Liver (tissue), 8 donors: ENCODE measurements at regions not wholly inside any gene's neighbourhood (a gene's known extent, or its start where the extent isn't known, plus 50 kb on each side); places are given as distances from the start of the nearest gene placed in this dataset.

Source experiments
- DNase-seq: peaks from one replicate; pipeline ENCODE4 v3.0.0-alpha.2; 2017; ENCODE audit warnings: low spot score
- H3K27ac ChIP-seq, 2 donors: one replicate each; pipeline ENCODE4 v1.7.0; 2013; ENCODE audit warnings: inconsistent platforms in 2 of 2, low read length in 2 of 2, control low read depth in 1 of 2, low read depth in 1 of 2, mild to moderate bottlenecking in 1 of 2
- H3K27me3 ChIP-seq, 4 donors: one replicate each; pipeline versions ENCODE4 v1.6.1 to v1.7.0; 2013; ENCODE audit warnings: low read length in 3 of 4, inconsistent platforms in 1 of 4, mild to moderate bottlenecking in 1 of 4, moderate library complexity in 1 of 4; ENCODE audit not compliant: control insufficient read depth in 4 of 4, insufficient read depth in 4 of 4
- H3K36me3 ChIP-seq, 4 donors: one replicate each; pipeline versions ENCODE4 v1.6.1 to v1.7.0; 2013; ENCODE audit warnings: low read length in 3 of 4, mild to moderate bottlenecking in 3 of 4, low read depth in 1 of 4, moderate library complexity in 1 of 4; ENCODE audit not compliant: control insufficient read depth in 4 of 4, insufficient read depth in 3 of 4
- H3K4me1 ChIP-seq, 4 donors: one replicate each; pipeline versions ENCODE4 v1.6.1 to v1.7.0; 2013; ENCODE audit warnings: low read length in 3 of 4, mild to moderate bottlenecking in 3 of 4, moderate library complexity in 1 of 4; ENCODE audit not compliant: control insufficient read depth in 4 of 4, insufficient read depth in 4 of 4
- H3K4me3 ChIP-seq, 3 donors: one replicate each; pipeline versions ENCODE4 v1.6.1 to v1.7.0; 2013; ENCODE audit warnings: low read length in 3 of 3, control low read depth in 1 of 3, low read depth in 1 of 3, mild to moderate bottlenecking in 1 of 3
- H3K9ac ChIP-seq, 2 donors: one replicate each; pipeline ENCODE4 v1.7.0; 2013; ENCODE audit warnings: low read length in 2 of 2, mild to moderate bottlenecking in 2 of 2, moderate library complexity in 2 of 2, control low read depth in 1 of 2, low read depth in 1 of 2
- H3K9me3 ChIP-seq, 4 donors: one replicate each; pipeline versions ENCODE4 v1.6.1 to v1.7.0; 2013; ENCODE audit warnings: low read length in 3 of 4; ENCODE audit not compliant: control insufficient read depth in 4 of 4
- ATF3 ChIP-seq: IDR thresholded peaks from 2 replicates; pipeline ENCODE4 v1.6.1; 2016; ENCODE audit warnings: antibody characterized with exemption
- CTCF ChIP-seq: fragments of 150-350 bp; IDR thresholded peaks from 2 replicates; pipeline ENCODE4 v1.5.1; 2017; ENCODE audit warnings: improper control_type of control experiment, low read depth, low read length; ENCODE audit not compliant: missing input control
- EGR1 ChIP-seq, 2 donors: IDR thresholded peaks; 2 replicates each; pipeline ENCODE4 v1.6.1; 2016 to 2018; ENCODE audit warnings: antibody characterized with exemption in 2 of 2, low read depth in 2 of 2
- FOXA1 ChIP-seq: IDR thresholded peaks from 2 replicates; pipeline ENCODE4 v1.6.1; 2016; ENCODE audit warnings: antibody characterized with exemption
- FOXA2 ChIP-seq: IDR thresholded peaks from 2 replicates; pipeline ENCODE4 v1.6.1; 2016; ENCODE audit warnings: antibody characterized with exemption
- HNF4A ChIP-seq, 2 donors: conservative IDR thresholded peaks; 2 replicates each; pipeline ENCODE4 v1.6.1; 2016; ENCODE audit warnings: antibody characterized with exemption in 2 of 2, mild to moderate bottlenecking in 2 of 2
- HNF4G ChIP-seq: IDR thresholded peaks from 2 replicates; pipeline ENCODE4 v1.6.1; 2016; ENCODE audit warnings: antibody characterized with exemption
- JUND ChIP-seq, 2 donors: IDR thresholded peaks; 2 replicates each; pipeline ENCODE4 v1.6.1; 2016; ENCODE audit warnings: antibody characterized with exemption in 2 of 2
- MAX ChIP-seq: IDR thresholded peaks from 2 replicates; pipeline ENCODE4 v1.6.1; 2016; ENCODE audit warnings: antibody characterized with exemption
- NR2F2 ChIP-seq: IDR thresholded peaks from 2 replicates; pipeline ENCODE4 v1.6.1; 2016; ENCODE audit warnings: antibody characterized with exemption
- RAD21 ChIP-seq, 2 donors: IDR thresholded peaks; 2 replicates each; pipeline ENCODE4 v1.6.1; 2016; ENCODE audit warnings: antibody characterized with exemption in 2 of 2, mild to moderate bottlenecking in 2 of 2
- REST ChIP-seq: IDR thresholded peaks from 2 replicates; pipeline ENCODE4 v1.6.1; 2016; ENCODE audit warnings: antibody characterized with exemption, mild to moderate bottlenecking
- RXRA ChIP-seq, 2 donors: IDR thresholded peaks; 2 replicates each; pipeline ENCODE4 v1.6.1; 2017 to 2018; ENCODE audit warnings: antibody characterized with exemption in 2 of 2, mild to moderate bottlenecking in 1 of 2
- SP1 ChIP-seq: IDR thresholded peaks from 2 replicates; pipeline ENCODE4 v1.6.1; 2018; ENCODE audit warnings: antibody characterized with exemption, mild to moderate bottlenecking
- TAF1 ChIP-seq: conservative IDR thresholded peaks from 2 replicates; pipeline ENCODE4 v1.6.1; 2016; ENCODE audit warnings: antibody characterized with exemption, mild to moderate bottlenecking
- WGBS: extraction: QIAGEN DNeasy Blood & Tissue Kit; methylation state at CpG from one replicate; pipeline ENCODE4 v1.1.7; 2013; 5-methylcytosine and 5-hydroxymethylcytosine counted together
- TF ChIP-seq, protein P1 (sequence below): IDR thresholded peaks from 2 replicates; pipeline ENCODE4 v1.6.1; 2016; ENCODE audit warnings: antibody characterized with exemption
- donor health status: healthy.
- donor health status: healthy.
- donor health status: healthy.
- donor health status: healthy.
- donor health status: healthy.

DNA sequence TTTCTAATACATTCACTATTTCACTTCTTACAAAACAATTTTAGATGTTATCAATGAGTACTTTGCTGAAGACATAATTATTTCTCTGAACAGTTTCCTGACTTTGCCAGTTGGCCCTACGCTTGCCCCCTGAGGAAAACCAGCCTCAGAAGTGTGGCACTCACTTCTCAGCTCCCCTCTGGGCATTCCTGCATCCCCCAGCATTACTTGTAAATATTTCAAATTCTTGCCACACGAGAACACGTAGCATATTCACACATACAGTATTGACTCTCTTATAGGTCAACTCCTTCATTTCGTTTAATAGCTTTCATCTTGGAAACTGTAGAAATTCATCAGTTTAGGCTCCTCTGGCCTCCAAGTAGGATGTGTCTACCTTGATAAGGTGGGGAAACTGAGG is 65.2 kb downstream of the OTX2 start:
- no peaks in the 10 kb centered on the region for H3K36me3 ChIP-seq
- H3K27ac ChIP-seq, result no peak overlapping the region
- H3K4me1 ChIP-seq, result peaks cover 0 to 2% (median 0%) of the 10 kb centered on the region in 4 donors
- no peak overlapping the region for H3K4me3 ChIP-seq
- no peaks in the 10 kb centered on the region for H3K9me3 ChIP-seq
- 84% methylated on average over 4 of the region's 4 CpGs for WGBS
- H3K27me3 ChIP-seq, result no peaks in the 10 kb centered on the region
- H3K9ac ChIP-seq, result no peak overlapping the region
- no peak for DNase-seq
- no peak for TF ChIP-seq ATF3
- TF ChIP-seq NR2F2, result no peak
- no peak for TF ChIP-seq REST
- TF ChIP-seq FOXA1, result no peak
- TF ChIP-seq CTCF, result no peak
- TF ChIP-seq HNF4G, result no peak
- TF ChIP-seq RXRA (IDR thresholded peaks at IDR 0.05), result no peak
- TF ChIP-seq FOXA2, result no peak
- TF ChIP-seq, protein P1, sequence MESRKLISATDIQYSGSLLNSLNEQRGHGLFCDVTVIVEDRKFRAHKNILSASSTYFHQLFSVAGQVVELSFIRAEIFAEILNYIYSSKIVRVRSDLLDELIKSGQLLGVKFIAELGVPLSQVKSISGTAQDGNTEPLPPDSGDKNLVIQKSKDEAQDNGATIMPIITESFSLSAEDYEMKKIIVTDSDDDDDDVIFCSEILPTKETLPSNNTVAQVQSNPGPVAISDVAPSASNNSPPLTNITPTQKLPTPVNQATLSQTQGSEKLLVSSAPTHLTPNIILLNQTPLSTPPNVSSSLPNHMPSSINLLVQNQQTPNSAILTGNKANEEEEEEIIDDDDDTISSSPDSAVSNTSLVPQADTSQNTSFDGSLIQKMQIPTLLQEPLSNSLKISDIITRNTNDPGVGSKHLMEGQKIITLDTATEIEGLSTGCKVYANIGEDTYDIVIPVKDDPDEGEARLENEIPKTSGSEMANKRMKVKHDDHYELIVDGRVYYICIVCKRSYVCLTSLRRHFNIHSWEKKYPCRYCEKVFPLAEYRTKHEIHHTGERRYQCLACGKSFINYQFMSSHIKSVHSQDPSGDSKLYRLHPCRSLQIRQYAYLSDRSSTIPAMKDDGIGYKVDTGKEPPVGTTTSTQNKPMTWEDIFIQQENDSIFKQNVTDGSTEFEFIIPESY, result no peak
- no peak for TF ChIP-seq MAX
- TF ChIP-seq TAF1, result no peak
- TF ChIP-seq EGR1 (IDR thresholded peaks at IDR 0.05; ENCODE audit: low read depth in 2 of 2), result no peak
- no peak for TF ChIP-seq JUND (IDR thresholded peaks at IDR 0.05)

DNA sequence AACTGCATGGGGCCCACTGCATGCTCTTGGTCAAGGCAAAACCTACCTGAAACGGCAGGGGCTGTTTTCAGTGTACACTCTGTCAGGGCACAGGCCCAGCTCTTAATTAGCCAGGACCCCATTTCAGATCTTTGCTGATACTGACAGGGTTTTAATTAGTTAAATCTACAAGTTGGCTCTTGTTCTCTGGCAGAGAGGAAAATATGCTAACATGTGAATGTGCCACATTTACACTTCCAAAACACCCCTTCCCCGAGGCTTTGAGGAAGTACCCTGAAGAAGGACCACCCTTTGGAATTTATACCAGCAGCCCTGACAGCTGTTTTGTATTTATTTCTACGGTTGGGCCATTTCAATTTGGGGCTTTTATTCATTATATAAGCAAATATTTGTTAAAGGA is 66.3 kb downstream of the OTX2 start:
- DNase-seq, result no peak
- TF ChIP-seq HNF4A (conservative IDR thresholded peaks at IDR 0.05), result no peak
- TF ChIP-seq SP1, result no peak
- TF ChIP-seq JUND (IDR thresholded peaks at IDR 0.05), result no peak
- no peak for TF ChIP-seq RAD21 (IDR thresholded peaks at IDR 0.05)
- TF ChIP-seq REST, result no peak
- TF ChIP-seq TAF1, result no peak
- no peak for TF ChIP-seq FOXA1
- TF ChIP-seq FOXA2, result no peak
- no peak for TF ChIP-seq RXRA (IDR thresholded peaks at IDR 0.05)
- no peak for TF ChIP-seq NR2F2
- TF ChIP-seq MAX, result no peak
- H3K4me3 ChIP-seq, result no peak overlapping the region
- 59% methylated on average over 3 of the region's 3 CpGs for WGBS
- H3K36me3 ChIP-seq, result no peaks in the 10 kb centered on the region
- H3K27ac ChIP-seq, result no peak overlapping the region
- H3K9ac ChIP-seq, result no peak overlapping the region
- H3K27me3 ChIP-seq, result no peaks in the 10 kb centered on the region
- H3K9me3 ChIP-seq, result no peaks in the 10 kb centered on the region
- peaks cover 0 to 2% (median 0%) of the 10 kb centered on the region in 4 donors for H3K4me1 ChIP-seq
